Raji (cell line): ENCODE measurements at regions not wholly inside any gene's neighbourhood (a gene's known extent, or its start where the extent isn't known, plus 50 kb on each side); places are given as distances from the start of the nearest gene placed in this dataset.

Source experiments
- POLR2A ChIP-seq: IDR thresholded peaks from 2 replicates; pipeline ENCODE4 v1.6.1; 2011; ENCODE audit warnings: low read depth, low read length, control low read depth; ENCODE audit not compliant: insufficient read depth

- TF ChIP-seq POLR2A, result no peak
Observed at GRCh38 chr15:56568466-56569167, 103.7 kb upstream of the MNS1 start.

DNA sequence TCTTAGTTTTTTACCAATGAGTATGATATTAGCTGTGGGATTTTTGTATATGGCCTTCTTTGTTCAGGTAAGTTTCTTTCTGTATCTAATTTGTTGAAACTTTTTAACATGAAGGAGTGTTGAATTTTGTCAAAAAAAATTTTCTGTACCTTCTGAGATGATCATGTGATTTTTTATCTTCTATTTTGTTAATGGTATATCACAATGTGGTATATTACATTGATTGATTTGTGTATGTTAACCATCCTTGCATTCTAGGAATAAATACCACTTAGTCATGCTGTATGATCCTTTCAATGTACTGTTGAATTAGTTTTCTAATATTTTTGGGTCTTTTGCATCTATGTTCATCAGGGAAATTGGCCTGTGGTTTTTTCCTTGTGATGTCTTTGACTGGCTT is 92.5 kb upstream of the MNS1 start:
- no peak for TF ChIP-seq POLR2A

DNA sequence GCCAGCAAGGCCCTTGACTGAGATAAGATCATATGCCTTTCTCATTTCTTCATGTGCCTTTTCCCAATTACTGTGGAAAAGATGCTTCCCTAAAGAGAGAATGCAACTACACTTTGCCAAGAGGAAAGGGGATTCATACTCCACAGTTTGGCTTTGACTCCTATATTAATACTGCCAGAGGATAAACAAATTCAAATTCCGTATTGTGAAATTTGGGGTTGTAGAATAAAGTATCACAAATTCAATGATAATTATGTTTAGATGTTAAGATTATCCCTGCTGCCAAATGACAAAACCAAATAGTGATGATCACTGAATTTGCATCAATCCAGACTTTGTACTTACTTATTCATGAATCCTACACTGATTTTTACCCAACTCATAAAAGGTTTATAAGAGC is 88.5 kb upstream of the MNS1 start:
- TF ChIP-seq POLR2A, result no peak

GRCh38 chr15:56552659-56553058 is 87.7 kb upstream of the MNS1 start:
- TF ChIP-seq POLR2A, result no peak

- no peak for TF ChIP-seq POLR2A
Observed at GRCh38 chr15:56538901-56539545, 74.1 kb upstream of the MNS1 start.

DNA sequence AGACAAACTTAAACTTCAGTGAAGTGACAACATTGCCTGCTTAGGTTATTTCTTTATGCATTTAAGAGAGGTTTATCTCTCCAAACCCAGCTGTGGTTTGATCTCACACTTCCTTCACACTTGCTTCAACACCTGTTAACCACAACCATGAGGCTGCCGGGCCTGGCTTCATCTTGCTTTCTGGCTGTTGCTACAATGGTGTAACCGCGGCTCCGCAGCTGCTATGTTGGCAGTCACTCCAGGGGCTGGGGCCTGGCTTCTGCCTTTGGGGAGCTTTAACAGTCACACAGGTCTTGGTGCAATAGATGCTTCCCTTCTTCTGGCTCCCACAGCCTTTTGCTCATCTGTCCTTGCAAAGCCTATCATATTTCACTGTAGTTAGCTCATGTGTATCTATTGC is 72.9 kb upstream of the MNS1 start:
- TF ChIP-seq POLR2A, result no peak

- TF ChIP-seq POLR2A, result no peak
Observed at GRCh38 chr15:56534728-56535127, 69.8 kb upstream of the MNS1 start.

GRCh38 chr15:56533731-56534403 is 68.9 kb upstream of the MNS1 start:
- peak; percentile 23; the same call in 1 of the 2 replicates for TF ChIP-seq POLR2A

- peak; percentile 30; the same call in 1 of the 2 replicates for TF ChIP-seq POLR2A
Observed at GRCh38 chr15:56532721-56533460, 68.0 kb upstream of the MNS1 start.

GRCh38 chr15:56530157-56530556 is 65.2 kb upstream of the MNS1 start:
- no peak for TF ChIP-seq POLR2A

- no peak for TF ChIP-seq POLR2A
Observed at GRCh38 chr15:56528136-56528535, 63.2 kb upstream of the MNS1 start.

GRCh38 chr15:56524915-56525314 is 60.0 kb upstream of the MNS1 start:
- TF ChIP-seq POLR2A, result no peak

- TF ChIP-seq POLR2A, result no peak
Observed at GRCh38 chr15:56523521-56523920, 58.6 kb upstream of the MNS1 start.

DNA sequence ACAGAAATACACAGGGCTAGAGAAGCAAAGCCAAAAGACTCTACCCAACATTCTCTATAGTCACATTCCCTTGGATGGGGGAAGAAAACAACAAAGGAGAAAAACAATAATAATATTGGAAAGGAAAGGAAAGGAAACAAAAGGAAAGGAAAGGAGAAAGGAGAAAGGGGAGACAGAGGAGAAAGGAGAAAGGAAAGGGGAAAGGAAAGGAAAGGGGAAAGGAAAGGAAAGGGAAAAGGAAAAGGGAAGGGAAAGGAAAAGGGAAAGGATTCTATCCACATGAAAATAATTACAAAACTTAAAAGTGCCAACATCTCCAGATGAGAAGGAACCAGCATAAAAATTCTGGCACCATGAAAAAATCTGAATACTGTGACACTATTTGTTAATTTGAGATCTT is 54.1 kb upstream of the MNS1 start:
- TF ChIP-seq POLR2A, result no peak
